Fibroblast of villous mesenchyme (primary cell): ENCODE measurements at regions not wholly inside any gene's neighbourhood (a gene's known extent, or its start where the extent isn't known, plus 50 kb on each side); places are given as distances from the start of the nearest gene placed in this dataset.

Experiments
- DNase-seq: peaks from one replicate; pipeline ENCODE4 v3.0.0-alpha.2; 2010; ENCODE audit warnings: low read depth
- H3K4me3 ChIP-seq: 2 replicates; pipeline ENCODE4 v1.5.1; 2011; ENCODE audit warnings: low read depth, mild to moderate bottlenecking, low read length
- TF ChIP-seq, protein P1 (sequence below): IDR thresholded peaks from 2 replicates; pipeline ENCODE4 v1.5.1; 2012; ENCODE audit warnings: low read depth, mild to moderate bottlenecking, low read length; ENCODE audit not compliant: insufficient read depth

DNA sequence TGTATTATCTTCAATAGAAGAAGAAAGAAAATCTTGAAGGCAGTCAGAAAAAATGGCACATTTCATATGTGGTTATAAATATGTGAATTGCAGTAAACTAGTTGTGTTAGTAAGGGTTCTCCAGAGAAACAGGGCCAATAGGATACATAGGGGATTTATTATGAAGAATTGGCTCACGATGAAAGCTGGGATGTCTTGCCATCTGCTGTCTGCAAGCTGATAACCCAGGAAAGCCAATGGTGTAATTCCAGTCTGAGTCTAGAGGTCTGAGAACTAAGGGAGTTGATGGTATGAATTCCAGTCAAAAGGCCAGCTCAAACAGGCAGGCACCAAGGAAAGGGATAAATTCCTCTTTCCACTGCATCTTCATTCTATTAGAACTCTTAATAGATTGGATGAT is 362.4 kb downstream of the KCNJ3 start:
- DNase-seq, result no peak
- TF ChIP-seq, protein P1, sequence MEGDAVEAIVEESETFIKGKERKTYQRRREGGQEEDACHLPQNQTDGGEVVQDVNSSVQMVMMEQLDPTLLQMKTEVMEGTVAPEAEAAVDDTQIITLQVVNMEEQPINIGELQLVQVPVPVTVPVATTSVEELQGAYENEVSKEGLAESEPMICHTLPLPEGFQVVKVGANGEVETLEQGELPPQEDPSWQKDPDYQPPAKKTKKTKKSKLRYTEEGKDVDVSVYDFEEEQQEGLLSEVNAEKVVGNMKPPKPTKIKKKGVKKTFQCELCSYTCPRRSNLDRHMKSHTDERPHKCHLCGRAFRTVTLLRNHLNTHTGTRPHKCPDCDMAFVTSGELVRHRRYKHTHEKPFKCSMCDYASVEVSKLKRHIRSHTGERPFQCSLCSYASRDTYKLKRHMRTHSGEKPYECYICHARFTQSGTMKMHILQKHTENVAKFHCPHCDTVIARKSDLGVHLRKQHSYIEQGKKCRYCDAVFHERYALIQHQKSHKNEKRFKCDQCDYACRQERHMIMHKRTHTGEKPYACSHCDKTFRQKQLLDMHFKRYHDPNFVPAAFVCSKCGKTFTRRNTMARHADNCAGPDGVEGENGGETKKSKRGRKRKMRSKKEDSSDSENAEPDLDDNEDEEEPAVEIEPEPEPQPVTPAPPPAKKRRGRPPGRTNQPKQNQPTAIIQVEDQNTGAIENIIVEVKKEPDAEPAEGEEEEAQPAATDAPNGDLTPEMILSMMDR, result no peak
- no peak overlapping the region for H3K4me3 ChIP-seq

DNA sequence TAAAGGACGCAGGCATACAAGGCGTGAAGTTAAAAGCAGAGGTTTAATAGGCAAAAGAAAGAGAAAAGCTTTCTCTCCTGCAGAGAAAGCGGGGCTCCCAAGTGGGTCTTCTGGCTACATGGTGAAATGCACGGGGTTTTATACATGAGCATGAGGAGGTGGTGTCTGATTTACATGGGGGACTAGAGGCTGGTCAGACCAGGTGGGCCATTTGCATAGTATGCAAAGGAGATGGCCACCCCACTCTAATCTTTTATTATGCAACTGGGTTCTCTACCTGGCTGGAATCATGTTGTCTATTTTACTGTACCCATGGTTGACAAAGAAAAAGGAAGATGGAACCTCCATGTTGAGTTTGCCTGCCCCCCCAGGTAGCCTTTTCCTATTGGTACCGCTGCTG is 356.2 kb downstream of the KCNJ3 start:
- no peak for DNase-seq
- H3K4me3 ChIP-seq, result no peak overlapping the region
- TF ChIP-seq, protein P1, result no peak

DNA sequence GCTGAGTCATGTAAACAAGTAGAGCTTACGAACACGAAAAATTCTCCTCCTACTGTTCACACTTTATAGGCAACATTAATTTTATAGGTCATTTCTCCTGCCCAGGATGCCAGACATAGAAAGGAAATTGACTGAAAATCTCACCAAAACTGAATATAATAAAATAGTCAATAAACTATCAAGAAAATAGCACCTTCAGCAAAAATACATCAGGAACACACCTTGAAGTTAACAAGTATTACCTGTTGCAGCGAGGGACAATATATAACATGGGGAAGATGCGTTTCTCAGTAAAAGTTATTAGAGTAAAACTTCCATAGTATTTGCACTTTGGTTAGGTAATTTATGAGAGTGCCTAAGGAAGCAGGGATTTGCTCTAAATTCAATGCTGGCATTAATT is 344.6 kb downstream of the KCNJ3 start:
- TF ChIP-seq, protein P1, result no peak
- H3K4me3 ChIP-seq, result no peak overlapping the region
- DNase-seq, result no peak

DNA sequence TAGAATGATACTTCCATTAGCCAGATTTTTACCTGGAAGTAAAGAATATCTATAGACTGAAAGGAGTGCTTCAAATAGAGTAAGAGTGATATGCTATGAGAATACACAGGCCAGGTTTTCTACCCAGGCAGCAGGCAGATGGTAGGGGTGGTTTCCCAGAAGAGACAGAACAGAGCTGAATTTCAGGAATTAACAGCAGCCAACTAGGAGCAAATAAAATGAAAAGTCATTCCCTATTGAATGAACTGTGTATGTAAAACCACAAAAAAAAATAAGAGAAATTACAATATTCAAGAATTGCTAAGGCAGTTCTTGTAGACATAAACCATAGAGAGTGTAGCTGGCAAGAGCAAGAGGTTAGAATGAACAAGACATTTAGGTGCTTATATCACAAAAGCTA is 336.8 kb downstream of the KCNJ3 start:
- TF ChIP-seq, protein P1, result no peak
- no peak overlapping the region for H3K4me3 ChIP-seq
- no peak for DNase-seq

DNA sequence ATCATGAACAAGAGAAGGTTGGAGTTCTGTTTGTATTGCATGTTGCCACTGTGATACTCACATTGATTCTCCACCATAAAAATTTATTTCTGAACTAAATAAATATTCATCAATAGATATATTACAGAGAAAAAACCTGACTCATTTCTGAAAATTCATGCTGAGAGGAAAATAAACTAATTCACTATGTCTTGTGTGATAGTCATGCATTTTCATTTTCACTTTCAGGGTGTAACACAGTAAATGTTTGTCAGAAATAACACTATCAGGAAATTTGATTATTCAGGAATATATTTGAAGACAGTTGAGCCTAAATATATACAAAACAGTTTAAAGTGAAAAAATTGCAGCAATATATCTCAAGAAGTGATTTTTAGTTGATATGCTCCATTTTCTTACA is 335.2 kb downstream of the KCNJ3 start:
- TF ChIP-seq, protein P1, result no peak

DNA sequence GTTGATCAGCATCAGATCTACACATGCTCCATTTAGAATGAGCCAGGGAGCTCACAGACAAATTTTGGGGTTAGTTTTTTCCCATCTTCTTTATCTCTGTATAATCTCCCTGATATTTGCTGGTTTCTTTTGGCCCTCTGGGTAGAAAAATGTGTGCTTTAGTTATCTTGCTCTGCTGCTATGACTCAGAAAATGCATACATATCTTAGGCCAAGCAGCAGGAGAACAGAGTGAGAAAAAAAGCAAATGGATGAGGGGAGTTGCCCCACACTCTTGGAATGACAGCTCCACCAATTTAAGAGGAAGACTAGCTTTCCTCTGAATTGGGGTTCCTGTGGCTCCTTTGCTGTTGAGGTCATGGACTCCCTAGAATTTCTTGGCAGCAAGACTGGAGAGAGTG is 331.8 kb downstream of the KCNJ3 start:
- no peak overlapping the region for H3K4me3 ChIP-seq
- TF ChIP-seq, protein P1, result no peak
- DNase-seq, result no peak

More for the DNA sequence above, 335.2 kb downstream of the KCNJ3 start:
- H3K4me3 ChIP-seq, result no peak overlapping the region
- DNase-seq, result no peak

DNA sequence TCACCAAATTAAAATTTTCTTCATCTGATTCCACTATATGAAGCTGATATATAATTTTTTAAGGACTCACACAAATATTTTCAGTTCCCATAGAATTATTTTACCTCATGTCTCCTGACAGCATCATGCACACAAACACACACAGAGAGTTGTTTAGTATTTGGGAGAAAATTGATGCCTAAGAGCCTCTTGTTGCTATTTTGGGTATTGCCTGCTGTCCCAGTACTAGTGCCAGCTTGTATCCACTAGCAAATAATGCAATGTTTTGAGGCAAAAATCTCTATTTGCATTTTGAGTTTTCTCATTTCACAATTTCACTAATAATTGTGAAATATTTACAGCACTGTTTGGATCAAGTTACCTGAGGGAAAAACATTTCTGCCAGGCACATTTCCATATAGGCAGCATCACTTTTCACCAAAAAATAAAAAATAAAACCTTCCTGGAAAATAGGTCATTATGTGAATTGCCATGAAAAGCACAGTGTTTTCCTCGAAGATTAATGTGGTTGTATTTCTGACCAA is 328.2 kb downstream of the KCNJ3 start:
- DNase-seq, result no peak
- TF ChIP-seq, protein P1, result no peak
- H3K4me3 ChIP-seq, result no peak overlapping the region
